AG04449 (cell line): ENCODE measurements at regions not wholly inside any gene's neighbourhood (a gene's known extent, or its start where the extent isn't known, plus 50 kb on each side); places are given as distances from the start of the nearest gene placed in this dataset.

Experiments
- CTCF ChIA-PET: fragments of 350-600 bp; formaldehyde crosslinking; extraction: SDS; loops from one replicate; lab custom pipeline; 2021; ENCODE audit warnings: antibody characterized with exemption; lab: Yijun Ruan, JAX
- POLR2A ChIA-PET: fragments of 400-600, 350-600 bp; formaldehyde crosslinking; extraction: SDS; loops from one replicate; lab custom pipeline; 2020; ENCODE audit warnings: antibody characterized with exemption, inconsistent platforms; lab: Yijun Ruan, JAX
- DNase-seq: peaks from one replicate; pipeline ENCODE4 v3.0.0-alpha.2; 2010; ENCODE audit warnings: low read depth, low spot score
- H3K4me3 ChIP-seq: 2 replicates; pipeline ENCODE4 v1.5.1; 2011; ENCODE audit warnings: low read depth, mild to moderate bottlenecking, control low read depth, low read length
- CTCF ChIP-seq: IDR thresholded peaks from one replicate; pipeline ENCODE4 v1.5.1; 2011; ENCODE audit warnings: mild to moderate bottlenecking, moderate library complexity, low read length, control low read depth, inconsistent platforms; ENCODE audit not compliant: insufficient read depth; ENCODE audit errors: missing control alignments

GRCh38 chr9:89805571-89806292 lies 200.9 kb downstream of the GADD45G start:
- TF ChIP-seq CTCF: no peak
- H3K4me3 ChIP-seq: no peak overlapping the region
- no peak for DNase-seq
- ChIA-PET CTCF (no interaction called here), POLR2A (no interaction called here)

DNA sequence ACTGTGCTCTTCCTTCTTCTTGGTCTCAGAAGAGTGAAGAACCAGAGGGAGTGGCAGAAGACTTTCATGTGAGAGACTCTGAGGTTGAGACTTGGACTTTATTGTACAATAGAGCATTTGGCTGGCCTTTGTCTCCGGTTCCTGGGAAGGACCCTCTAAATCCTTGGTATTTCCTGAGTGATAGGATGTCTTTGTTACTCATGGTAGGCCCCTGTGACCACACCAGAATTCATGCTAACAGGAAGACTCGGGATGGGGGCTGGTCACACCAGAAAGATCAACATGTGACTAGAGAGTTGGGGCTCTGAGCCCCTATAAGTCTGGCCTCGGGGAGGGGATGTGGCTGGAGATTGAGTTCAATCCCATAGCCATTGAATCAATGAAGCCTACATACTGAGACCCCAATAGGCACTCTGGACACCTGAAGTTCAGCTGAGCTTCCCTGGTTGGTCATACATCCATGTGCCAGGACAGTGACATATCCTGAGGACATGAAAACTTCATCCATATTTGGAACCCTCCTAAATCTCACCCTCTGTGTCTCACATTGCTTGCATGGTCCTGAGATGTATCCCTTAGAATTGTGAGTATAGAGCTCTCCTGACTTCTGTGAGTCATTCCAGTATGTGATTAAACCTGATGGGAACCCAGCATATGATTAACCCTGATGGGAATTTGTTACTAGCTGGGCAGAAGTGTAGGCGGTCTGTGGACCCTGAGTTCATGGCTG lies 201.7 kb downstream of the GADD45G start:
- CTCF ChIA-PET: no interaction called here
- no peak for DNase-seq
- POLR2A ChIA-PET: no interaction called here
- H3K4me3 ChIP-seq: no peak overlapping the region
- TF ChIP-seq CTCF: no peak

DNA sequence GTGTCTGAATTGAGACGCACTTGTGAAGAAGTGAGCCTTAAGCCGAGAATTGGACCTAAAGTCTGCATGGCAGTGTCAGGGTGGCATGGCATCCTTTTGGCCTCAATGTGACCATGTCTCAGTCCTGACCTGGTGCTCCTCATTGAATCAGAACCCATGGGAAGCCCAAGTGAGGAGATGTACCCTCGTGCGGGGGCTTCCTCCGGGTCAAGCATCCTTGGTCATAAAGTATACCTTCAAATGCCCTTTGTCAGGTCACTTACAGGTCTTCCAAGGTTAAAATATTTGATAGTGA lies 202.2 kb downstream of the GADD45G start:
- CTCF ChIA-PET: no interaction called here
- TF ChIP-seq CTCF: no peak
- H3K4me3 ChIP-seq: no peak overlapping the region
- POLR2A ChIA-PET: no interaction called here
- DNase-seq: no peak

DNA sequence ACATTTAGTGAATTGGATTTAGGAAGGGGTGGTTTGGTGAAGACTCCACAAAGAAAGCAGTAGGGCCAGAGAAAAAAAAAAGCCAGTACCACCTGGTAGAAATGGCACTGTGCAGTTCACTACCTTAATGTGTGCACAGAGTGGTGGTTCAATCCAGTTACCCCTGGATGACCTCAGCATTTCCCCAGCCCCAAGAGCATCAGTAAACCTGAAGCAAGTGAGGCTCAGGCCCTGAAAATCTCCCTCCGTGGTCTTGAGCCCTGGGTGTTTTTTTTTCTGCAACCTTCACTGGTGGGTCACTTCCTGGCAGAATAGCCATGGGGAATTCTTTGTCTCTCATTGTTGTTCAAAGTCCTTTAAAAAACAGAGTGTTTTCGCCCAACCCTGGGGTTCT lies 202.9 kb downstream of the GADD45G start:
- no peak for DNase-seq
- no peak overlapping the region for H3K4me3 ChIP-seq
- ChIA-PET POLR2A (no interaction called here), CTCF (no interaction called here)
- no peak for TF ChIP-seq CTCF

- ChIA-PET POLR2A (no interaction called here), CTCF (no interaction called here)
- H3K4me3 ChIP-seq: no peak overlapping the region
- no peak for DNase-seq
- TF ChIP-seq CTCF: no peak
Observed at GRCh38 chr9:89808076-89808755, 203.4 kb downstream of the GADD45G start.

DNA sequence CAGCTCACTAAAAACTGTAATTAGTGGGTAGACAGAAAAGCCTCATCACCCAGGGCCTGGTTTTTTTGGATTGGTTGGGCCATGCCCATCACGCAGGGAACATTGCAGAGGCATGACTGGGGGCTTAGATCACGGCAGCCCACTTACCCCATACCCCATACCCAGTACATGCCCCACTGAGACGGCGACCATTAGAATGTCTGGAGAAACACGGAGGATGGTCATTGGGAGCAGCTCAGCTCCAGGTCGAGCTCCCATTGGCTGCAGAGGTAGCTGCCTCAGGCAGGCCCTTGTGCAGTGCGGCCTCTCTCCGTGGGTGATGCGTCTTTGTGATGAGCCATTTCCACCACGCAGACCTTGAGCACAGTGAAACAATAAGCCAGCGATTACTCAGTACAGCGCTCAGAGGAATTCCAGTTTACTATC lies 204.0 kb downstream of the GADD45G start:
- H3K4me3 ChIP-seq: no peak overlapping the region
- CTCF ChIA-PET: no interaction called here
- no peak for TF ChIP-seq CTCF
- no peak for DNase-seq
- POLR2A ChIA-PET: no interaction called here
